SH-SY5Y (cell line): ENCODE measurements at regions not wholly inside any gene's neighbourhood (a gene's known extent, or its start where the extent isn't known, plus 50 kb on each side); places are given as distances from the start of the nearest gene placed in this dataset.

ENCODE experiments used
- GATA2 ChIP-seq: IDR thresholded peaks from 2 replicates; pipeline ENCODE4 v1.6.1; 2011; ENCODE audit warnings: mild to moderate bottlenecking, low read depth, low read length
- GATA3 ChIP-seq: IDR thresholded peaks from 2 replicates; pipeline ENCODE4 v1.6.1; 2011; ENCODE audit warnings: low read depth, mild to moderate bottlenecking, low read length, moderate library complexity

- TF ChIP-seq GATA2, result no peak
- TF ChIP-seq GATA3, result no peak
Measured at GRCh38 chr15:96245252-96245651, 85.2 kb upstream of the NR2F2 start.
